Ovary (tissue), 7 donors: ENCODE measurements at regions not wholly inside any gene's neighbourhood (a gene's known extent, or its start where the extent isn't known, plus 50 kb on each side); places are given as distances from the start of the nearest gene placed in this dataset.
"Not testable (repeated sequence)": the region's sequence is repeated elsewhere in the genome, so short reads cannot be mapped to it uniquely, and the experiment has no call there.

Experiments used
- DNase-seq, 5 donors: peaks; one replicate each; pipeline ENCODE4 v3.0.0-alpha.2; 2019 to 2020
- H3K27ac ChIP-seq, 2 donors: fragments of 200-600 bp; one replicate each; pipeline versions ENCODE4 v1.5.1 to v1.8.0; 2019 to 2022
- H3K27me3 ChIP-seq: fragments of 200-600 bp; one replicate; pipeline ENCODE4 v1.8.0; 2022
- H3K36me3 ChIP-seq: fragments of 200-600 bp; sonication (generic); one replicate; pipeline ENCODE4 v1.5.1; 2019
- H3K4me1 ChIP-seq: one replicate; pipeline ENCODE4 v1.8.1; 2013; ENCODE audit warnings: mild to moderate bottlenecking, moderate library complexity; ENCODE audit not compliant: insufficient read depth
- H3K4me3 ChIP-seq: fragments of 200-600 bp; sonication (generic); one replicate; pipeline ENCODE4 v1.5.1; 2017
- H3K9me3 ChIP-seq, 2 donors: fragments of 200-600 bp in 1 of 2; sonication (generic) in 1 of 2; one replicate each; pipeline versions ENCODE4 v1.5.1 to v1.8.1; 2013 to 2019; ENCODE audit warnings: mild to moderate bottlenecking in 1 of 2, moderate library complexity in 1 of 2
- CTCF ChIP-seq, 3 donors: fragments of 450-650 bp in 2 of 3; fragments of 200-600 bp in 1 of 3; IDR thresholded peaks; one replicate each; pipeline versions ENCODE4 v1.5.1 to v1.8.0; 2016 to 2022; ENCODE audit warnings: antibody characterized with exemption in 3 of 3, mild to moderate bottlenecking in 1 of 3
- EP300 ChIP-seq: sonication (generic); formaldehyde crosslinking; IDR thresholded peaks from one replicate; pipeline ENCODE4 v1.6.1; 2017; ENCODE audit warnings: antibody characterized with exemption
- POLR2A ChIP-seq: fragments of 450-650 bp; IDR thresholded peaks from one replicate; pipeline ENCODE4 v1.6.1; 2017; ENCODE audit warnings: antibody characterized with exemption, mild to moderate bottlenecking, moderate library complexity
- WGBS, 3 donors: extraction: QIAGEN DNeasy Blood & Tissue Kit in 1 of 3; methylation state at CpG; one replicate each; pipeline versions ENCODE4 v1.1.5 to v1.1.7; 2013 to 2017; 5-methylcytosine and 5-hydroxymethylcytosine counted together
- intact Hi-C, 4 donors: fragments of 100-400 bp; cut with DNase I; formaldehyde crosslinking; loops; one replicate each; pipeline versions ENCODE4 v1.11.0 to v1.15.1; 2022 to 2023
- donor health status: DM: no; HTN: no; CAD: no; lungs with moderate emphysema.
- donor health status: DM: no; HTN: no; CAD: no.
- donor health status: Bipolar disorder and iron deficiency.
- donor health status: DM: no; HTN: no; CAD: no.
- donor health status: DM: yes; HTN: yes; CAD: no.

- H3K4me3 ChIP-seq, H3K27me3 ChIP-seq, H3K36me3 ChIP-seq, H3K9me3 ChIP-seq, DNase-seq, H3K27ac ChIP-seq, H3K4me1 ChIP-seq, intact Hi-C loops: not testable (repeated sequence)
- WGBS, 3 donors, result 20 to 56% methylated on average over 26 to 28 of the region's 58 CpGs; no CpG with 5 or more reads in 1 of the 3 donors
Measured at GRCh38 chr21:8987896-8988295, 1533.5 kb upstream of the TPTE start.

GRCh38 chr21:8988696-8989095 lies 1532.7 kb upstream of the TPTE start:
- no peak overlapping the region for H3K4me3 ChIP-seq
- no peak for DNase-seq
- WGBS, 3 donors, result 61 to 68% (median 67%) methylated on average over 8 to 9 of the region's 9 CpGs
- no peaks in the 10 kb centered on the region for H3K27me3 ChIP-seq
- intact Hi-C loops, result no loop called here
- H3K9me3 ChIP-seq, result peaks cover 0 to 4% of the 10 kb centered on the region in 2 donors
- no peaks in the 10 kb centered on the region for H3K36me3 ChIP-seq
- TF ChIP-seq POLR2A (no peak), EP300 (no peak)
- H3K27ac ChIP-seq, result no peak overlapping the region
- no peaks in the 10 kb centered on the region for H3K4me1 ChIP-seq

DNA sequence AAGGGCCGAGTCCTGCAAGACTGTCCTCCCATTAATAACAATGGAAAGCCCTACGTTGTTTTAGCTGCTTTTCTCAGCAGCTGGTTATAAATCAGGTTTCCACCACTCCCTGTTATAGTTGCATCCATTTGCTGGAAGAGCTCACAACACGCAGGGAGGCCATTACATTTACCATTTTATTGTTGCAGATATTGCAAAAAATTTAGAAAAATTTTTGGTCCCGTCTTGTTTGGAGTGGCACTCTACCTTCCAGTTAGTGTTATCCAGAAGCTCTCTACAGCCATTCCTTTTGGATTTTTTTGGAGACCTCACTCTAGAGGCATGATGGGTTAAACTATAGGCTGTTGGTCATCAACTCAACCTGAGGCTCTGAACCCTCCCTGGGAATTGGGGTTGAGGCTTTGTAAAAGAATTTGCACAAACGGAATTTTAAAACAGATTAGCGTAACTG lies 1532.1 kb upstream of the TPTE start:
- no peaks in the 10 kb centered on the region for H3K4me1 ChIP-seq
- TF ChIP-seq EP300, result no peak
- no peak for TF ChIP-seq POLR2A
- no peak for TF ChIP-seq CTCF (IDR thresholded peaks at IDR 0.05)
- 37 to 41% (median 39%) methylated on average over 6 of the region's 6 CpGs for WGBS, 3 donors
- peaks cover 0 to 4% of the 10 kb centered on the region in 2 donors for H3K9me3 ChIP-seq
- no peak overlapping the region for H3K4me3 ChIP-seq
- intact Hi-C loops, result no loop called here
- H3K27ac ChIP-seq, result no peak overlapping the region
- no peaks in the 10 kb centered on the region for H3K27me3 ChIP-seq
- no peak for DNase-seq
- H3K36me3 ChIP-seq, result no peaks in the 10 kb centered on the region

GRCh38 chr21:8989721-8990325 lies 1531.6 kb upstream of the TPTE start:
- Histone ChIP-seq H3K4me1 (no peaks in the 10 kb centered on the region), H3K4me3 (no peak overlapping the region), H3K27me3 (no peaks in the 10 kb centered on the region), H3K27ac (no peak overlapping the region), H3K36me3 (no peaks in the 10 kb centered on the region), H3K9me3 (peaks cover 0 to 4% of the 10 kb centered on the region in 2 donors)
- WGBS, 3 donors, result 49 to 59% (median 58%) methylated on average over 16 of the region's 16 CpGs
- no peak for TF ChIP-seq POLR2A
- TF ChIP-seq CTCF (IDR thresholded peaks at IDR 0.05), result no peak
- no peak for TF ChIP-seq EP300
- no peak for DNase-seq
- intact Hi-C loops, result no loop called here

GRCh38 chr21:8990326-8991087 lies 1530.9 kb upstream of the TPTE start:
- no peak for DNase-seq
- Histone ChIP-seq H3K27ac (no peak overlapping the region), H3K9me3 (peaks cover 0 to 4% of the 10 kb centered on the region in 2 donors), H3K36me3 (no peaks in the 10 kb centered on the region), H3K27me3 (peaks cover 3% of the 10 kb centered on the region), H3K4me3 (no peak overlapping the region), H3K4me1 (no peaks in the 10 kb centered on the region)
- intact Hi-C loops, result no loop called here
- WGBS, 3 donors, result 52 to 55% (median 54%) methylated on average over 11 of the region's 11 CpGs
- TF ChIP-seq EP300, result no peak
- no peak for TF ChIP-seq CTCF (IDR thresholded peaks at IDR 0.05)
- no peak for TF ChIP-seq POLR2A
